ENCODE measurements at regions not wholly inside any gene's neighbourhood (a gene's known extent, or its start where the extent isn't known, plus 50 kb on each side); places are given as distances from the start of the nearest gene placed in this dataset.

GRCh38 chr5:144030904-144031303, 139.6 kb downstream of the YIPF5 start:
- in situ Hi-C loops (cut with MboI; ENCODE audit: low pct_unique_long_range_greater_than_20kb, low sequenced_read_pairs, unreplicated experiment), result no loop called here
- no peak for TF ChIP-seq CTCF (IDR thresholded peaks at IDR 0.05; ENCODE audit: extremely low read depth, insufficient read depth, missing control alignments)
- no peak for DNase-seq (ENCODE audit: low spot score)

- in situ Hi-C loops (cut with MboI; ENCODE audit: low pct_unique_long_range_greater_than_20kb, low sequenced_read_pairs, unreplicated experiment), result no loop called here
- no peak for TF ChIP-seq CTCF (IDR thresholded peaks at IDR 0.05; ENCODE audit: extremely low read depth, insufficient read depth, missing control alignments)
- DNase-seq (ENCODE audit: low spot score), result no peak
Observed at GRCh38 chr5:144032375-144032774, 138.1 kb downstream of the YIPF5 start.

- in situ Hi-C loops (cut with MboI; ENCODE audit: low pct_unique_long_range_greater_than_20kb, low sequenced_read_pairs, unreplicated experiment), result no loop called here
- no peak for DNase-seq (ENCODE audit: low spot score)
- TF ChIP-seq CTCF (IDR thresholded peaks at IDR 0.05; ENCODE audit: extremely low read depth, insufficient read depth, missing control alignments), result no peak
Observed at GRCh38 chr5:144033486-144033885, 137.0 kb downstream of the YIPF5 start.

GRCh38 chr5:144035046-144035740, 135.3 kb downstream of the YIPF5 start:
- in situ Hi-C loops (cut with MboI; ENCODE audit: low pct_unique_long_range_greater_than_20kb, low sequenced_read_pairs, unreplicated experiment), result no loop called here
- DNase-seq (ENCODE audit: low spot score), result no peak
- no peak for TF ChIP-seq CTCF (IDR thresholded peaks at IDR 0.05; ENCODE audit: extremely low read depth, insufficient read depth, missing control alignments)

GRCh38 chr5:144036476-144036875, 134.0 kb downstream of the YIPF5 start:
- no peak for TF ChIP-seq CTCF (IDR thresholded peaks at IDR 0.05; ENCODE audit: extremely low read depth, insufficient read depth, missing control alignments)
- in situ Hi-C loops (cut with MboI; ENCODE audit: low pct_unique_long_range_greater_than_20kb, low sequenced_read_pairs, unreplicated experiment), result no loop called here
- no peak for DNase-seq (ENCODE audit: low spot score)

GRCh38 chr5:144040615-144041305, 129.7 kb downstream of the YIPF5 start:
- DNase-seq (ENCODE audit: low spot score), result no peak
- TF ChIP-seq CTCF (IDR thresholded peaks at IDR 0.05; ENCODE audit: extremely low read depth, insufficient read depth, missing control alignments), result no peak
- in situ Hi-C loops (cut with MboI; ENCODE audit: low pct_unique_long_range_greater_than_20kb, low sequenced_read_pairs, unreplicated experiment), result no loop called here
